PFSK-1 (cell line): ENCODE measurements at regions not wholly inside any gene's neighbourhood (a gene's known extent, or its start where the extent isn't known, plus 50 kb on each side); places are given as distances from the start of the nearest gene placed in this dataset.

Experiments
- FOXP2 ChIP-seq: optimal IDR thresholded peaks from 2 replicates; pipeline ENCODE3; 2011; ENCODE audit warnings: borderline replicate concordance, control low read depth, inconsistent platforms; ENCODE audit not compliant: insufficient read depth; ENCODE audit errors: extremely low read length, extremely low read depth
- POLR2AphosphoS5 ChIP-seq: IDR thresholded peaks from 2 replicates; pipeline ENCODE4 v1.6.1; 2012; ENCODE audit warnings: low read depth, mild to moderate bottlenecking, control low read depth, low read length, moderate library complexity
- SIN3A ChIP-seq: IDR thresholded peaks from 2 replicates; pipeline ENCODE4 v1.6.1; 2012; ENCODE audit warnings: mild to moderate bottlenecking, low read length, moderate library complexity, borderline replicate concordance; ENCODE audit not compliant: insufficient read depth
- TAF1 ChIP-seq: IDR thresholded peaks from 2 replicates; pipeline ENCODE4 v1.6.1; 2012; ENCODE audit warnings: low read length, control low read depth, borderline replicate concordance; ENCODE audit not compliant: insufficient read depth
- TF ChIP-seq, protein P1 (sequence below), 2 experiments: IDR thresholded peaks; 2 replicates each; pipeline versions ENCODE4 v1.6.1 to v1.8.0; 2011 to 2012; ENCODE audit warnings: low read depth in 2 of 2, low read length in 2 of 2, control low read depth in 1 of 2, inconsistent platforms in 1 of 2, mild to moderate bottlenecking in 1 of 2, moderate library complexity in 1 of 2; ENCODE audit not compliant: insufficient read depth in 1 of 2

DNA sequence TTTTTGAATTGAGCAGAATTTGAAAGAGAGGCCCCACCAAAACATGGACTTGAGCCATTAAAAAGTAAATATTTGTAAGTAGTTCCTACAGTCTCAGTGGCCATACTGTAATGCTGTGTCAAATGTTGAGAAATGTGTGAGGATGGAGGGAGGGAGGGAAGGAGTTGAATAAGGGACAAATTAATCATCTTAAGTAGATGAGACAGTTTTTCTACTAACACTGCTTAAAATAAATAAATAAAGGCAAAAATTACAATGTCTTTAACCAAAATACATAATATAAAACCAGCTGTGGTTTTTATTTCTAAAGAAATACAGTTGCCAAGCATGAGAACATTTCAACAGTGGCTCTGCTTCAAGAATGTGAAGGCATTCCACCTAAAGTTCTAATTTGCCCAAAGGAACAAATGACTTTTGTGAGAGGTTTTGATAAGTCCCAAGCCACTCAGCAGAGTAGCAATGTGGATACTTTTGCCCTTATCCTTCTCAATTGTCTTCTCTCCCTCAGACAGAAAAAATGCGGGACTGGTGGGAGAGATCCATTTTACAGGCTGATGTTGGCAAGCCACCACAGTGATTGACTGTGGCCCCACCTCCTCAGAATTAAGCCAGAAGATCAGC is 427.0 kb upstream of the RARB start:
- TF ChIP-seq SIN3A (no peak), POLR2AphosphoS5 (no peak), FOXP2 (no peak), TAF1 (no peak)
- TF ChIP-seq, protein P1, sequence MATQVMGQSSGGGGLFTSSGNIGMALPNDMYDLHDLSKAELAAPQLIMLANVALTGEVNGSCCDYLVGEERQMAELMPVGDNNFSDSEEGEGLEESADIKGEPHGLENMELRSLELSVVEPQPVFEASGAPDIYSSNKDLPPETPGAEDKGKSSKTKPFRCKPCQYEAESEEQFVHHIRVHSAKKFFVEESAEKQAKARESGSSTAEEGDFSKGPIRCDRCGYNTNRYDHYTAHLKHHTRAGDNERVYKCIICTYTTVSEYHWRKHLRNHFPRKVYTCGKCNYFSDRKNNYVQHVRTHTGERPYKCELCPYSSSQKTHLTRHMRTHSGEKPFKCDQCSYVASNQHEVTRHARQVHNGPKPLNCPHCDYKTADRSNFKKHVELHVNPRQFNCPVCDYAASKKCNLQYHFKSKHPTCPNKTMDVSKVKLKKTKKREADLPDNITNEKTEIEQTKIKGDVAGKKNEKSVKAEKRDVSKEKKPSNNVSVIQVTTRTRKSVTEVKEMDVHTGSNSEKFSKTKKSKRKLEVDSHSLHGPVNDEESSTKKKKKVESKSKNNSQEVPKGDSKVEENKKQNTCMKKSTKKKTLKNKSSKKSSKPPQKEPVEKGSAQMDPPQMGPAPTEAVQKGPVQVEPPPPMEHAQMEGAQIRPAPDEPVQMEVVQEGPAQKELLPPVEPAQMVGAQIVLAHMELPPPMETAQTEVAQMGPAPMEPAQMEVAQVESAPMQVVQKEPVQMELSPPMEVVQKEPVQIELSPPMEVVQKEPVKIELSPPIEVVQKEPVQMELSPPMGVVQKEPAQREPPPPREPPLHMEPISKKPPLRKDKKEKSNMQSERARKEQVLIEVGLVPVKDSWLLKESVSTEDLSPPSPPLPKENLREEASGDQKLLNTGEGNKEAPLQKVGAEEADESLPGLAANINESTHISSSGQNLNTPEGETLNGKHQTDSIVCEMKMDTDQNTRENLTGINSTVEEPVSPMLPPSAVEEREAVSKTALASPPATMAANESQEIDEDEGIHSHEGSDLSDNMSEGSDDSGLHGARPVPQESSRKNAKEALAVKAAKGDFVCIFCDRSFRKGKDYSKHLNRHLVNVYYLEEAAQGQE (IDR thresholded peaks at IDR 0.05; ENCODE audit: insufficient read depth in 1 of 2, low read depth in 2 of 2, low read length in 2 of 2): no peak

DNA sequence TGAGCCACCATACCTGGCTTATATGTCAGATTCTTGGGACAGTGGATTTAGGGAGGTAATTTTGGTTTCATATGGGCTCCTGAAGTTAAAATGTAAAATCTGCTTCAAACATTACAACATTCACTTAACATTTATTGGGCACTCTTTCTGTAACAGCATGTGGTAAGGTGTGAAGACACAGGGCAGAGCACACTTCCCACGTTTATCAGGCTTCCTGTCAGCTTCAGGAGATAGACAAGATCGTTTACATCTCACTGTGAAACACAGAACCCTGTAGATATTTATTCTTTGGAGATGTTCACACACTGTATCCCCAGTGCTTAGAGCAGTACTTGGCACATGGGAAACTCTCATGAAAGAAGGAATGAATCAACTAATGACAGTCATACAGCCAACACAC is 426.0 kb upstream of the RARB start:
- TF ChIP-seq TAF1: no peak
- no peak for TF ChIP-seq SIN3A
- TF ChIP-seq, protein P1 (IDR thresholded peaks at IDR 0.05; ENCODE audit: insufficient read depth in 1 of 2, low read depth in 2 of 2, low read length in 2 of 2): no peak

DNA sequence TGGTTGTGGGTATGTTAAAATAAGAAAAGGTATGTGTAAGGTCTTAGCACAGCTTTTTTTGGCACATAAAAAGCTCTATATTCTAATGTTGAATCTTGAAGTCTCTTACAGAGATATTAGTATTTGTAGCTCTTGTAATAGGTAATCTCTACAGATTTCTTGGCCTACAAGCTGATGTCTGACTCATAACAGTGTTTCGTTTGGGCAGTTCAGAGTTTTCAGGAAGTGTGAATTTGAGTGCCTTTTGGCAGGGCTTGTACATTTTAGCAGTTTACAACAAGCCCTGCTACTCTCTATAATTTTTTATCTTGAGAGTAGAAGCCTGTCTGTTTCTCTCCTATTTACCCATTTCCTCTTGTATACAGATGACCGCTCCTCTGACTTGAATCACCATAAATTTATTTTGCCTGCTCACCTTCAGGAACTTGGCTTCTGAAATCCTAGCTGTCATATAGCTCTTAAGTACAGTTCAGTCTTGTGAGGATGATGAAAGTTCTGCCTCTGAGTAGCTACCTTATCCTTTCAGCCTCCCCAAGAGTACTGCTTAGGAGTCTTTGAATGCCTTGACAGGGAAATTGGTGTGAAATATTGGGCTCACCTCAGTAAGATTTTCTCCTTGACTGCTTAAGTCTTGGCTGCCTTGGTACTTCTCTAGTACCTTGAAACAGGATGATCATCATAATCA is 419.9 kb upstream of the RARB start:
- TF ChIP-seq FOXP2 (no peak), SIN3A (no peak), TAF1 (no peak), POLR2AphosphoS5 (no peak)
- TF ChIP-seq, protein P1 (IDR thresholded peaks at IDR 0.05; ENCODE audit: insufficient read depth in 1 of 2, low read depth in 2 of 2, low read length in 2 of 2): no peak

DNA sequence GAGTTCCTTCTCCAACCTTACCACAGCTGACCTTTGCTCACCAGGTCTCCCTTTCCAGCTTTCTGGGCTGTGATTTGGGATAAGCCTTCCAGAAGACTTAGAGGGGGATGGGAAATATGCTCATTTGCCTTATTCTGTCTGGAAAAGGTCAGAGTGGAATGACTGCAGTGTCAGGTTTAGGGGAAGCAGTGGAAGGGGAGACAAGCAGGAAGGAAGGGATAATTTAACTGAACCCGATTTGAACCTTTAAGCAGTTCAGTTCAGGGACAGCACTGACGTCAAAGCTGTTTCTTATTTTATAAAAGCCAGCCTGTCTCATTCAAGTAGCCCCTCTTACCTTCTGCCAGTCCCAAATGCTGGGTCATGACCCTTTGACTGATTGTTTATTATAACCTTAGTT is 418.4 kb upstream of the RARB start:
- TF ChIP-seq POLR2AphosphoS5: no peak
- TF ChIP-seq, protein P1 (IDR thresholded peaks at IDR 0.05; ENCODE audit: insufficient read depth in 1 of 2, low read depth in 2 of 2, low read length in 2 of 2): no peak
- no peak for TF ChIP-seq FOXP2
- TF ChIP-seq TAF1: no peak
- no peak for TF ChIP-seq SIN3A
